Spinal cord (tissue), 9 donors: ENCODE measurements at regions not wholly inside any gene's neighbourhood (a gene's known extent, or its start where the extent isn't known, plus 50 kb on each side); places are given as distances from the start of the nearest gene placed in this dataset.
"Not testable (repeated sequence)": the region's sequence is repeated elsewhere in the genome, so short reads cannot be mapped to it uniquely, and the experiment has no call there.

Source experiments
- DNase-seq, 6 donors: peaks; one replicate each; pipeline versions ENCODE4 v3.0.0 to v3.0.0-alpha.2; 2013 to 2015; ENCODE audit warnings: low spot score in 6 of 6, low read depth in 4 of 6
- H3K27ac ChIP-seq: one replicate; pipeline ENCODE4 v1.5.1; 2013; ENCODE audit warnings: low read depth, low read length, control low read depth
- H3K27me3 ChIP-seq: one replicate; pipeline ENCODE4 v1.6.1; 2013; ENCODE audit warnings: low read length; ENCODE audit not compliant: control insufficient read depth, insufficient read depth
- H3K36me3 ChIP-seq: one replicate; pipeline ENCODE4 v1.6.1; 2013; ENCODE audit warnings: low read length; ENCODE audit not compliant: control insufficient read depth, insufficient read depth
- H3K4me1 ChIP-seq: one replicate; pipeline ENCODE4 v1.6.1; 2013; ENCODE audit warnings: low read length; ENCODE audit not compliant: control insufficient read depth, insufficient read depth
- H3K4me3 ChIP-seq: one replicate; pipeline ENCODE4 v1.5.1; 2013; ENCODE audit warnings: low read depth, low read length, control low read depth
- H3K9me3 ChIP-seq: one replicate; pipeline ENCODE4 v1.6.1; 2013; ENCODE audit warnings: low read length; ENCODE audit not compliant: control insufficient read depth, insufficient read depth
- WGBS: methylation state at CpG from one replicate; pipeline ENCODE4 v1.1.5; 2013; ENCODE audit warnings: missing lambda C conversion rate; ENCODE audit not compliant: insufficient coverage; 5-methylcytosine and 5-hydroxymethylcytosine counted together
- donor health status: healthy.

DNA sequence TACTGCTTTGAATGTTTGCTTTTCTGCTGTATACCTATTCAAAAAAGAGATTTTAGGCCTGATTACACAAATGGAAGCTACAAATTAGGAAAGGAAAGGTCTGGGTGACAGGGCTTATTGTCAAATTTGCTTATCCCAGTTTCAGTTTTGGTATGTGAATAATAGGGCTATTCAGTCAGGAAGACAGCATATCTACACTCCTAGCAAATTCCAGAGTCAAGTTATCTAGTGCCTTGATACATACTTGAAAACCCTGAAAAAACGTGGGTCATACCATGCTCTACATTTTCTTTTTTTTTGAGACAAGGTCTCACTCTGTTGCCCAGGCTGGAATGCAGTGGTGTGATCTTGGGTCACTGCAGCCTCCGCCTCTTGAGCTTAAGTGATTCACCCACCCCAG lies 59.2 kb upstream of the CCDC180 start:
- not testable (repeated sequence) for H3K4me1 ChIP-seq, H3K4me3 ChIP-seq, DNase-seq, H3K9me3 ChIP-seq, H3K36me3 ChIP-seq, H3K27me3 ChIP-seq, H3K27ac ChIP-seq
- WGBS, result 17% methylated on average over 1 of the region's 2 CpGs

DNA sequence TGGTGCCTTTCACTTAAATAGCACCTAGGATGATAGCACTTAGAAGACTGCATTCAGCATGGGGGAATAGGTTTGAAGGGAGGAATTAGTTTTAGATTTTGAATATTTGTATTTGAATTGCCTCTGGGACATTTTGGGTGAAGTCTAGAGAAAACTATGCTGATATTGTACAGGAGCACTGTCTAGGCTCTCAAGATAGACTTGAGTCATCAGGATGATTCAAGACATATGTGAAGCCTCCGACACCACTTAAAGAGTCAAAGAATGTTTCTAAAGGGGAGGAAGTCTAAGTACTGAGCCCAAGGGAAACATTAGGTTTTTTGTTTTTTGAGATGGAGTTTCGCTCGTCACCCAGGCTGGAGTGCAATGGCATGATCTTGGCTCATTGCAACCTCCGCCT lies 63.9 kb upstream of the CCDC180 start:
- no peaks in the 10 kb centered on the region for H3K9me3 ChIP-seq
- WGBS, result 100% methylated on average over 2 of the region's 4 CpGs
- H3K4me1 ChIP-seq, result no peaks in the 10 kb centered on the region
- no peak overlapping the region for H3K27ac ChIP-seq
- no peak overlapping the region for H3K4me3 ChIP-seq
- no peaks in the 10 kb centered on the region for H3K36me3 ChIP-seq
- DNase-seq, result no peak
- H3K27me3 ChIP-seq, result no peaks in the 10 kb centered on the region

DNA sequence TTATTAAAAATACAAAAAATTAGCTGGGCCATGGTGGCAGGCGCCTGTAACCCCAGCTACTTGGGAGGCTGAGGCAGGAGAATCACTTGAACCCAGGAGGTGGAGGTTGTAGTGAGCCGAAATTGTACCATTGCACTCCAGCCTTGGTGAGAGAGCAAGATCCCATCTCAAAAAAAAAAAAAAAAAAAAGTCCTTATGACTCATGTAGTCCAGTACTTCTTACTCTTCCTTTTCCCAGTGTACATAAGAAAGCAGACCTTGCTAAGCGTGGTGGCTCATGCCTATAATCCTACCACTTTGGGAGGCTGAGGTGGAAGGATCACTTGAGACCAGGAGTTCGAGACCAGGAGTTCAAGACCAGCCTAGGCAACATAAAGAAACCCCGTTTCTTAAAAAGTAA lies 66.0 kb upstream of the CCDC180 start:
- H3K4me3 ChIP-seq, H3K36me3 ChIP-seq, H3K4me1 ChIP-seq, H3K27ac ChIP-seq, H3K27me3 ChIP-seq, DNase-seq, H3K9me3 ChIP-seq: not testable (repeated sequence)
- 100% methylated on average over 2 of the region's 5 CpGs for WGBS

DNA sequence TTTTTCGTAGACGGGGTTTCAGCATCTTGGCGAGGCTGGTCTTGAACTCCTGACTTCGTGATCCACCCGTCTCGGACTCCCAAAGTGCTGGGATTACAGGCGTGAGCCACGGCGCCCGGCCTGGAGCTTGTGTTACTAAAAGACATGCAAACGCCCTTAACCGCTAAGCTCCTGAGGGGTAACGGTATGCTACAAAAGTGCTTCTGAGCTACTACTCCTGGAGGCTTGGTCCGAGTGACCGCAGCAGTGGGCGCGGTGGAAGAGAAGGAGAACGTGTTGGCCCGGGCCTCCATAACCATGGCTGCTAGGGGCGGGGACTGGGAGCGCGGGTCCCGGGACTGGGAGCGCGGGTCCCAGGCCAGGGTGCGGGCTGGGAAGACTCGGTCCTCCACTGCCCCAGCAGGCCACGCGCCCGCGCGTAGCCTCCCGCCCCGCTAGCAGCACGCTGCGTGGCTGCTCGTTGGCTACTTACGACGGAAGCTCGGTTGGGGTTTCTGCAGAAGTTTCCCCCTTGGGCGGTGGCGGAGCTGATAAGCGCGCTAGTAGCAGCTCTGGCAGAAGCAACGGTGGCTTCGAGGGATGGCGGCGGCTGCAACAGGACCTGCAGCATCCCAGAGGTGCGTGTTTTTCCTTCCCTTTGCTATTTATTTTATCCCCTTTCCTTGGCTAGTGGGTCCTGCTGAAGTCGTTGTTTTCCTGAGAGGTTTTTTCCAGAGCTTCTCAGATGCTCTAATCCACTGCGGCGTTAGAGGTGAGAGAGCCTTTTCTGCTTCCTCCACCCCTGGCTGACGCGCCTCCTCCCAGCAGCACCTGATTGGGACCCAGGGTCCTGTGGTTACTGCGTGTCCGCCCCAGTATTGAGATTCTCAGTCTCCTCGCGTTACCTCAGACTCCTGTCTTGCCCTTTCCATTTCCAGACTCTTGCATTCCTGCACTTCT lies 69.2 kb upstream of the CCDC180 start:
- Histone ChIP-seq H3K4me1 (peaks cover 10% of the 10 kb centered on the region), H3K4me3 (peak overlapping the region; percentile 85), H3K9me3 (no peaks in the 10 kb centered on the region), H3K27ac (peak overlapping the region; percentile 84), H3K27me3 (no peaks in the 10 kb centered on the region), H3K36me3 (no peaks in the 10 kb centered on the region)
- DNase-seq, result peak; percentile 71 to 97 (median 83)
- 7% methylated on average over 53 of the region's 58 CpGs for WGBS

DNA sequence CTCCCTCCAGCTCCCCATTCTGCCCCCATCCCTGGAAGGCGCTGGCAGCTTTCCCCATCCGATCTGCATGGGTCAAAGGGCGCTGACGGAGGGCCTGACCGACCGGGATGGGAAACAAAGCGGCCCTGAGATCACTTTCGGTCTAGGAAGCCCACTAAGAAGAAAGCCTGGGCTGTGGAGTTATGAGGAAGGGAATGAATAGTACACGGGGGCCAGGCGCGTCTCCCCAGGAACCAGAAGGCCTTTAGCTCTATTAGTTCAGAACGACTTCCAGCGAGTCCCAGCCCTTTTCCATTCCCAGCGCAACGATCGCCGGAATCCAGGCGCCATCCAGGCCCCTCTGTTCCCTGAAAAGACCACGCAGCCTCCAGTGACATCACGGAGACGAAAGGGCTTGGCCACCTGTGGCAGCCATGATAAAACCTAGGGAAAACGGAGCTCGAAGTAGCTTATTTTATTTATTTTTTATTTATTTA lies 70.1 kb upstream of the CCDC180 start:
- Histone ChIP-seq H3K27ac (no peak overlapping the region), H3K4me3 (no peak overlapping the region)
- DNase-seq, result peak in 2 of 6 donors; percentile 21 to 73

DNA sequence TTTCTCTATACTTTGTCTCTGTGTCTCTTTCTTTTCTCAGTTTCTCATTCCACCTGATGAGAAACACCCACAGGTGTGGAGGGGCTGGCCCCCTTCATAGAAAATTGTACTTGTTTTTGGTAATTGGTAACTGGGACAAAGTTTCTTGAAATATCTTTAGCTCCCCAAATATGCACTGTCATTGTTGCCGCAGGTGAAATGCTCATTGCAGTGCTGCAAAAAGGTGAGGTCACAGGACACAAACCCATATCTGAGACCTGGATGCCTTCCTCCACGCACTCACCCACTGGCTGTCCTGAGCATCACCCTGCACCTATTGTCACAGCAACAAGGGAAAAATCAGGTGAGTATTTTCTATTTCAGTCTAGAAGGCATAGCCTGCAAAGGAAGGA lies 74.5 kb upstream of the CCDC180 start:
- not testable (repeated sequence) for H3K9me3 ChIP-seq, H3K36me3 ChIP-seq, DNase-seq, H3K27me3 ChIP-seq, H3K27ac ChIP-seq, H3K4me1 ChIP-seq, H3K4me3 ChIP-seq
- 100% methylated on average over 1 of the region's 2 CpGs for WGBS

More for the DNA sequence above, 70.1 kb upstream of the CCDC180 start:
- H3K9me3 ChIP-seq, result no peaks in the 10 kb centered on the region
- no peaks in the 10 kb centered on the region for H3K27me3 ChIP-seq
- WGBS, result 54% methylated on average over 10 of the region's 23 CpGs
- no peaks in the 10 kb centered on the region for H3K36me3 ChIP-seq
- H3K4me1 ChIP-seq, result peaks cover 10% of the 10 kb centered on the region

DNA sequence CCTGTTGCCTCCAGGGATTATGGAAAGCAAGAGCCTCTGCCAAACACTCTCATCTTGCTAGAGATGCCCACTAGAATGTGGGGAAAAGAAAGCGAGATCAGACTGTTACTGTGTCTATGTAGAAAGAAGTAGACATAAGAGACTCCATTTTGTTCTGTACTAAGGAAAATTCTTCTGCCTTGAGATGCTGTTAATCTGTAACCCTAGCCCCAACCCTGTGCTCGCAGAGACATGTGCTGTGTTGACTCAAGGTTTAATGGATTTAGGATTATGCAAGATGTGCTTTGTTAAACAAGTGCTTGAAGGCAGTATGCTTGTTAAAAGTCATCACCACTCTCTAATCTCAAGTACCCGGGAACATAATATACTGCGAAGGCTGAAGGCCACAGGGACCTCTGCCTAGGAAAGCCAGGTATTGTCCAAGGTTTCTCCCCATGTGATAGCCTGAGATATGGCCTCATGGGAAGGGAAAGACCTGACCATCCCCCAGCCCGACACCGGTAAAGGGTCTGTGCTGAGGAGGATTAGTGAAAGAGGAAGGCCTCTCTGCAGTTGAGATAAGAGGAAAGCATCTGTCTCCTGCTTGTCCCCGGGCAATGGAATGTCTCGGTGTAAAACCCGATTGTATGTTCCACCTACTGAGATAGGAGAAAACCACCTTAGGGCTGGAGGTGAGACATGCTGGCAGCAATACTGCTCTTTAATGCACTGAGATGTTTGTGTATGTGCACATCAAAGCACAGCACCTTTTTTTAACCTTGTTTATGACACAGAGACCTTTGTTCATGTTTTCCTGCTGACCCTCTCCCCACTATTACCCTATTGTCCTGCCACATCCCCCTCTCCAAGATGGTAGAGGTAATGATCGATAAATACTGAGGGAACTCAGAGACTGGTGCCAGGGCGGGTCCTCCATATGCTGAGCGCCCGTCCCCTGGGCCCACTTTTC lies 75.1 kb upstream of the CCDC180 start:
- H3K4me1 ChIP-seq, H3K36me3 ChIP-seq, H3K4me3 ChIP-seq, H3K9me3 ChIP-seq, H3K27ac ChIP-seq, DNase-seq, H3K27me3 ChIP-seq: not testable (repeated sequence)
- WGBS, result 60% methylated on average over 4 of the region's 13 CpGs

DNA sequence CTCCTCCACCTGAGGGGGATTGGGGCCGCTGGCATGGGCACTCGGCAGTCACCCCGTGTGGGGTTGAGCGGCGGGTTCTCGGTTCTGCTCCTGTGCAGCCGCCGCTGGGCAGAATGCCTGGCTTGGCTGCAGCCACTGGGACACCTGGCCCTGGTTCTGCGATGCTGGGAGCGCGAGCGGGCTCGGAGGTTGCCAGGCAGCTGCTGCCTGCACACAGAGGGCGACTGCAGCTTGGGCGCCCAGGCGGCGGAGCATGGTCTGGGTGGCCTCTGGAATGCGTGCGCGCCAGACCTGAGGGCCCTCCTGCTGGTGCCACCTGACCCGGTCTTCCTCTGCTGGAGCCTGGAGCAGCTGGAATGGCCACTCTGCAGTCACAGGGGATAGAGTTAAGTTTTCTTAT lies 85.1 kb upstream of the CCDC180 start:
- not testable (repeated sequence) for H3K4me3 ChIP-seq, H3K9me3 ChIP-seq, H3K27ac ChIP-seq, H3K36me3 ChIP-seq
- 6% methylated on average over 21 of the region's 21 CpGs for WGBS
- Histone ChIP-seq H3K4me1 (peaks cover 18% of the 10 kb centered on the region), H3K27me3 (peaks cover 21% of the 10 kb centered on the region)
- DNase-seq, result peak in 2 of 6 donors; percentile 17 to 39

DNA sequence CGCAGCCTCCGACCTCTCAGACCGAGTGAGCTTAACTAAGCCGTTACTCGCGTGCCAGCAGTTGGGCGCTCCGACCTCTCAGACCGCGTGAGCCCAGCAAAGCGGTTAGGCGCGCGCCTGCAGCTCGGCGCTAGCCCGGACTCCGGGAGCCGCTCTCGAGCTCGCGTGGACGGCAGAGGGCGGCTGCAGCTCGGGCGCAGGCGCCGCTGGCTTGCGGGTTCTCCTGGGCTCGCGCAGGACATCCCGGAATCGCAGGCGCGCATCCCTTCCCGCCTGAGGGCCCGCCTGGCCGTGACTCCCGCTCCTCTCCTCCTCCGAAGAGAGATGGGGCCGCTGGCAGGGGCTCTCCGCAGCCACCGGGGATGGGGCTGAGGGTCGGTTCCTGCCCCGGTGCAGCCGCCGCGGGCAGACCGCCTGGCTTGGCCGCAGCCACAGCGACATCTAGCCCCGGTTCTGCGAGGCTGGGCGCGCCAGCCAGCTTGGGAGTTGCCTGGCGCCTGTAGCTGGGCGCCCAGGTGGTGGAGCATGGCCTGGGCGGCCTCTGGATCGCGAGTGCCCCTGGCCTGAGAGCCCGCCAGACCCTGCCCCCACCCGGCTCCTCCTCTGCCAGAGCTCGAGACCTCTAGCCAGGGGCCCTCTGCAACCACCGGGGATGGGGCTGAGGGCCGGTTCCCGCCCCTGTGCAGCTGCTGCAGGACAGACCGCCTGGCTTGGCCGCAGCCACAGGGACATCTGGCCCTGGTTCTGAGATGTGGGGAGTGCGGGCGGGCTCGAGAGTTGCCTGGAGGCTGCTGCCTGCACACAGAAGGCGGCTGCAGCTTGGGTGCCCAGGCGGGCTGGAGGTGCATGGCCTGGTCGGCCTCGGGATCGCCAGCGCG lies 85.7 kb upstream of the CCDC180 start:
- H3K27ac ChIP-seq, H3K9me3 ChIP-seq, H3K36me3 ChIP-seq: not testable (repeated sequence)
- DNase-seq, result peak in 3 of 6 donors; percentile 33 to 88 (median 87)
- H3K4me1 ChIP-seq, result peaks cover 18% of the 10 kb centered on the region
- WGBS, result 1% methylated on average over 74 of the region's 78 CpGs
- H3K27me3 ChIP-seq, result peaks cover 21% of the 10 kb centered on the region
- H3K4me3 ChIP-seq, result peak overlapping the region; percentile 35
